BJ (cell line): ENCODE measurements at regions not wholly inside any gene's neighbourhood (a gene's known extent, or its start where the extent isn't known, plus 50 kb on each side); places are given as distances from the start of the nearest gene placed in this dataset.

Source experiments
- CTCF ChIA-PET: fragments of 350-600 bp; formaldehyde crosslinking; extraction: SDS; loops from one replicate; lab custom pipeline; 2021; ENCODE audit warnings: antibody characterized with exemption, inconsistent platforms; lab: Yijun Ruan, JAX
- POLR2A ChIA-PET: fragments of 300-600 bp; sonication (Branson Sonifier 250); formaldehyde crosslinking; extraction: SDS; loops from one replicate; lab custom pipeline; 2021; ENCODE audit warnings: antibody characterized with exemption; lab: Charles Lee
- DNase-seq: peaks from one replicate; pipeline ENCODE4 v3.0.0-alpha.2; 2011; ENCODE audit warnings: low read depth
- H3K27me3 ChIP-seq: 2 replicates; pipeline ENCODE4 v1.6.0; 2011; ENCODE audit warnings: low read length; ENCODE audit not compliant: control insufficient read depth, insufficient read depth
- H3K36me3 ChIP-seq: 2 replicates; pipeline ENCODE4 v1.5.1; 2011; ENCODE audit warnings: low read length; ENCODE audit not compliant: control insufficient read depth, insufficient read depth
- H3K4me3 ChIP-seq: 2 replicates; pipeline ENCODE4 v1.5.1; 2011; ENCODE audit warnings: low read depth, mild to moderate bottlenecking, control low read depth, low read length
- TF ChIP-seq, protein P1 (sequence below): IDR thresholded peaks from 2 replicates; pipeline ENCODE4 v1.5.1; 2011; ENCODE audit warnings: low read depth, mild to moderate bottlenecking, control low read depth, inconsistent platforms, low read length, moderate library complexity; ENCODE audit not compliant: insufficient read depth

GRCh38 chr14:55805250-55805649 is 225.2 kb downstream of the KTN1 start:
- H3K4me3 ChIP-seq, result no peak overlapping the region
- CTCF ChIA-PET, result interaction anchor here (0.5 to 1.1 kb wide), 3 partner anchors 10 to 132 kb away, joined by 3 to 7 read pairs (median 3); no protein-coding TSS in a partner anchor
- POLR2A ChIA-PET, result no interaction called here
- H3K36me3 ChIP-seq, result no peaks in the 10 kb centered on the region
- H3K27me3 ChIP-seq, result no peaks in the 10 kb centered on the region
- DNase-seq, result no peak
- TF ChIP-seq, protein P1, sequence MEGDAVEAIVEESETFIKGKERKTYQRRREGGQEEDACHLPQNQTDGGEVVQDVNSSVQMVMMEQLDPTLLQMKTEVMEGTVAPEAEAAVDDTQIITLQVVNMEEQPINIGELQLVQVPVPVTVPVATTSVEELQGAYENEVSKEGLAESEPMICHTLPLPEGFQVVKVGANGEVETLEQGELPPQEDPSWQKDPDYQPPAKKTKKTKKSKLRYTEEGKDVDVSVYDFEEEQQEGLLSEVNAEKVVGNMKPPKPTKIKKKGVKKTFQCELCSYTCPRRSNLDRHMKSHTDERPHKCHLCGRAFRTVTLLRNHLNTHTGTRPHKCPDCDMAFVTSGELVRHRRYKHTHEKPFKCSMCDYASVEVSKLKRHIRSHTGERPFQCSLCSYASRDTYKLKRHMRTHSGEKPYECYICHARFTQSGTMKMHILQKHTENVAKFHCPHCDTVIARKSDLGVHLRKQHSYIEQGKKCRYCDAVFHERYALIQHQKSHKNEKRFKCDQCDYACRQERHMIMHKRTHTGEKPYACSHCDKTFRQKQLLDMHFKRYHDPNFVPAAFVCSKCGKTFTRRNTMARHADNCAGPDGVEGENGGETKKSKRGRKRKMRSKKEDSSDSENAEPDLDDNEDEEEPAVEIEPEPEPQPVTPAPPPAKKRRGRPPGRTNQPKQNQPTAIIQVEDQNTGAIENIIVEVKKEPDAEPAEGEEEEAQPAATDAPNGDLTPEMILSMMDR, result no peak

DNA sequence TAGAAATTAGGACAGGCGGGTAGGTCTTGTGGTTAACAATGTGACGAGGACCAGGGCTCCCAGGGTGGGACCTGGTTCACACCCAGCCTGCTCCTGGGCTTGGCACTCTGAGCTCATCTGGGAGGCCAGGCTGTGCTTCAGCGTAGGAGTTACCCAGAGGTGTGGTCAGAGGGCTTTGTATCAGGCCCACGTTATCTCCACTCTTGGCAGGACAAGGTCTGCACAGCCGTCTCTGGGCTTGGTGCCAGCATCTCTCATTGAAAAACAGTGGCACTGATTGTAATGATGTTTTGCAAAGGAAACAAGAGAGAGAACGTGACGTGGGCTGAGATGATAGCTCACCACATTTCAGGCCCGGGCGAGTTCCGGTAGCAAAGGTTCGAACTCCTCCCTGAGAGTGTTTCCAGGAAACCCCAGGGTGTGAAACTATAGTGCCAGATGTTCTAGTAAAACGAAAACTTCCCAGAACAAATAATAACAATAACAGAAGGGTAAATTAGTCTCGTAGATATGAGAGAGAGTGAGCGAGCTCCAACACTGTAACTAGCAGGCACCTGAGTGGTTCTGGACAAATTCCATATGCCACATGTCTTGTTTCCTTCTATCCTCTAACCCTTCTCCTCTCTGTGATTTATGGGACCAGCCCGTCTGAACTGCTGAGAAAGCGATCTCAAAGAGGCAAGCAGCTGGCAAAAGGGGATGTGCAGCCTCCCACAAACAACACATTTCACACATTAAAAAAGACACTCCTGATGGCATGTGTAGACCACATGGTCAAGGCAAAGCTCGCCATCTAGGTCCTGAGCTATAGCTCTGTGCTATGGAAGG is 227.3 kb downstream of the KTN1 start:
- ChIA-PET CTCF (interaction anchor here (1.2 kb wide), 1 partner anchor 10 kb away, joined by 3 read pairs; no protein-coding TSS in a partner anchor), POLR2A (no interaction called here)
- no peak for DNase-seq
- no peaks in the 10 kb centered on the region for H3K27me3 ChIP-seq
- TF ChIP-seq, protein P1, result no peak
- H3K4me3 ChIP-seq, result no peak overlapping the region
- H3K36me3 ChIP-seq, result no peaks in the 10 kb centered on the region

DNA sequence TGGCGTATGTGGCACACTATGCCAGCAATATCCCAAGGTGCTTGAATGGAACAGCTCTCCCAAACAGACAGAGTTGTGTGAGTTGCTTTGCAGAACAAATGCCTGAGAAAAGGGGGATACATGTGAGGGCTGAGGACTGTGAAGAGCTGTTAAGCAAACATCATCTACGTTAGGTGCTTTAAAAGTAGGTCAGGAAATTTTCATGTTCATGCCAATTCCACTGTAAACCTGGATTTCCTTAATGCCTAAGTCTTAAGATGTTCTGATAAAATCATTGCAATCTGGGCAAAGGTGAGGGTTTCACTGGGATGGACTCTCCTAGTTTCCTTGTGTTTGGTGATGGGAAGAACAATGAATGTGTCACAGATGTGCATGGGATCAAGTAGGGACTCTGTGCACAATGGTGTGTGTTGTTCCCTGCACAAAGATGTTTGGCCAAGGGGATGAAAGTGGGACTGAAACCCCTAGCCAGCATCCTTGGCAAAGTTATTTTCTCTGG is 227.9 kb downstream of the KTN1 start:
- POLR2A ChIA-PET, result no interaction called here
- TF ChIP-seq, protein P1, result no peak
- no peaks in the 10 kb centered on the region for H3K36me3 ChIP-seq
- H3K27me3 ChIP-seq, result no peaks in the 10 kb centered on the region
- no peak overlapping the region for H3K4me3 ChIP-seq
- DNase-seq, result no peak
- CTCF ChIA-PET, result no interaction called here

- POLR2A ChIA-PET, result no interaction called here
- TF ChIP-seq, protein P1, result no peak
- no peaks in the 10 kb centered on the region for H3K36me3 ChIP-seq
- no peak for DNase-seq
- no peaks in the 10 kb centered on the region for H3K27me3 ChIP-seq
- no peak overlapping the region for H3K4me3 ChIP-seq
- CTCF ChIA-PET, result no interaction called here
Observed at GRCh38 chr14:55813630-55814029, 233.6 kb downstream of the KTN1 start.

DNA sequence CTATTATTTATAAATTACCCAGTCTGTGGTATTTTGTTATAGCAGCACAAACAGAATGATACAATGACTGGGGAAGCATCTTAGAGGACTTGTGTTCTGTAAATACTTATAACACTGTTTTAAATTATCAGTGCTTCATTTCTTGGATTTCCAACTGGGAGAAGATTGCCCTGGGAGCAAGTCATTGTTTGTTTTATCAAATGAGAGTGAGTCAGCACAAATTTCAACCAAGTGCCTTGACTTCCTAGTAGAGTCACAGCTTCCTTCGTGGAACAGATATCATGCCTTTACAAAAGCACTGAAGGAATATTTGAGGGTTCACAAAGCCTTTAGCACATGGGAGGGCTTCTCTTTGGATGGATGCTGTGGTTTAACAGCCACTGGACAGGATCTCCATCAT is 234.1 kb downstream of the KTN1 start:
- Histone ChIP-seq H3K36me3 (no peaks in the 10 kb centered on the region), H3K4me3 (no peak overlapping the region), H3K27me3 (no peaks in the 10 kb centered on the region)
- TF ChIP-seq, protein P1, result no peak
- POLR2A ChIA-PET, result no interaction called here
- no peak for DNase-seq
- CTCF ChIA-PET, result no interaction called here
